H9 (cell line): ENCODE measurements at regions not wholly inside any gene's neighbourhood (a gene's known extent, or its start where the extent isn't known, plus 50 kb on each side); places are given as distances from the start of the nearest gene placed in this dataset.

Experiments used
- DNase-seq: peaks from one replicate; pipeline ENCODE4 v3.0.0-alpha.2; 2017
- H2AFZ ChIP-seq: one replicate; pipeline ENCODE4 v1.6.1; 2013; ENCODE audit warnings: mild to moderate bottlenecking, low read length, control low read depth, moderate library complexity
- H2AK5ac ChIP-seq: 2 replicates; pipeline ENCODE4 v1.6.1; 2013; ENCODE audit warnings: low read length, control low read depth, mixed read lengths; ENCODE audit not compliant: insufficient read length
- H2BK120ac ChIP-seq: one replicate; pipeline ENCODE4 v1.6.1; 2013; ENCODE audit warnings: low read depth, mild to moderate bottlenecking, low read length, control low read depth, inconsistent platforms; ENCODE audit not compliant: poor library complexity, severe bottlenecking
- H2BK12ac ChIP-seq: 2 replicates; pipeline ENCODE4 v1.6.1; 2013; ENCODE audit warnings: low read length, control low read depth, mixed read lengths, low read depth; ENCODE audit not compliant: insufficient read length
- H2BK15ac ChIP-seq: 2 replicates; pipeline ENCODE4 v1.6.1; 2013; ENCODE audit warnings: low read depth, low read length, control low read depth
- H2BK20ac ChIP-seq: one replicate; pipeline ENCODE4 v1.6.1; 2013; ENCODE audit warnings: low read depth, mild to moderate bottlenecking, low read length, control low read depth, inconsistent platforms; ENCODE audit not compliant: poor library complexity, severe bottlenecking
- H2BK5ac ChIP-seq: 2 replicates; pipeline ENCODE4 v1.6.1; 2013; ENCODE audit warnings: low read length, control low read depth, mixed read lengths; ENCODE audit not compliant: insufficient read length
- H3K14ac ChIP-seq: 2 replicates; pipeline ENCODE4 v1.6.1; 2013; ENCODE audit warnings: low read length, control low read depth; ENCODE audit not compliant: insufficient read depth
- H3K18ac ChIP-seq: 2 replicates; pipeline ENCODE4 v1.6.1; 2013; ENCODE audit warnings: low read depth, mild to moderate bottlenecking, mixed read lengths, low read length, control low read depth; ENCODE audit not compliant: insufficient read length
- H3K23ac ChIP-seq: 2 replicates; pipeline ENCODE4 v1.6.1; 2013; ENCODE audit warnings: low read length, control low read depth, mixed read lengths, low read depth; ENCODE audit not compliant: insufficient read length
- H3K23me2 ChIP-seq: 2 replicates; pipeline ENCODE4 v1.6.1; 2013; ENCODE audit warnings: low read depth, mild to moderate bottlenecking, mixed read lengths, low read length, control low read depth; ENCODE audit not compliant: insufficient read length, poor library complexity, severe bottlenecking
- H3K27ac ChIP-seq: 2 replicates; pipeline ENCODE4 v1.5.1; 2013; ENCODE audit warnings: low read length, control low read depth, mixed read lengths, low read depth; ENCODE audit not compliant: insufficient read length
- H3K27me3 ChIP-seq: 2 replicates; pipeline ENCODE4 v1.6.1; 2013; ENCODE audit warnings: low read length, control low read depth, inconsistent platforms; ENCODE audit not compliant: insufficient read depth
- H3K4ac ChIP-seq: 2 replicates; pipeline ENCODE4 v1.6.1; 2013; ENCODE audit warnings: low read depth, mild to moderate bottlenecking, control low read depth, inconsistent platforms, low read length, moderate library complexity
- H3K4me1 ChIP-seq: 2 replicates; pipeline ENCODE4 v1.6.1; 2013; ENCODE audit warnings: low read length, control low read depth, inconsistent platforms; ENCODE audit not compliant: insufficient read depth
- H3K4me2 ChIP-seq: 2 replicates; pipeline ENCODE4 v1.6.1; 2013; ENCODE audit warnings: low read length, control low read depth, mixed read lengths; ENCODE audit not compliant: insufficient read length, insufficient read depth
- H3K56ac ChIP-seq: 2 replicates; pipeline ENCODE4 v1.6.1; 2013; ENCODE audit warnings: low read depth, mild to moderate bottlenecking, mixed read lengths, low read length, control low read depth; ENCODE audit not compliant: insufficient read length
- H3K79me1 ChIP-seq: 2 replicates; pipeline ENCODE4 v1.6.1; 2013; ENCODE audit warnings: low read depth, mild to moderate bottlenecking, moderate library complexity, low read length, control low read depth, inconsistent platforms; ENCODE audit not compliant: insufficient read depth, poor library complexity, severe bottlenecking
- H3K79me2 ChIP-seq: 2 replicates; pipeline ENCODE4 v1.6.1; 2013; ENCODE audit warnings: low read length, control low read depth, inconsistent platforms; ENCODE audit not compliant: insufficient read depth
- H3K9ac ChIP-seq: 2 replicates; pipeline ENCODE4 v1.6.1; 2013; ENCODE audit warnings: low read length, control low read depth, mixed read lengths; ENCODE audit not compliant: insufficient read length; ENCODE audit errors: extremely low read depth
- H3K9me3 ChIP-seq: one replicate; pipeline ENCODE4 v1.6.1; 2013; ENCODE audit warnings: low read depth, low read length, inconsistent platforms; ENCODE audit not compliant: control insufficient read depth
- H3T11ph ChIP-seq: one replicate; pipeline ENCODE4 v1.6.1; 2013; ENCODE audit warnings: mild to moderate bottlenecking, low read length, control low read depth, inconsistent platforms
- H4K20me1 ChIP-seq: one replicate; pipeline ENCODE4 v1.6.1; 2013; ENCODE audit not compliant: control insufficient read depth, insufficient read length, insufficient read depth
- H4K5ac ChIP-seq: 2 replicates; pipeline ENCODE4 v1.6.1; 2013; ENCODE audit warnings: low read depth, mild to moderate bottlenecking, mixed read lengths, low read length, control low read depth; ENCODE audit not compliant: insufficient read length
- H4K8ac ChIP-seq: replicated peaks from 2 replicates; pipeline ENCODE4 v1.6.1; 2013; ENCODE audit warnings: low read length, control low read depth, mixed read lengths, low read depth; ENCODE audit not compliant: insufficient read length
- H4K91ac ChIP-seq: 2 replicates; pipeline ENCODE4 v1.6.1; 2013; ENCODE audit warnings: low read depth, mild to moderate bottlenecking, moderate library complexity, mixed read lengths, low read length, control low read depth; ENCODE audit not compliant: insufficient read length
- H3K27ac Mint-ChIP-seq, 3 experiments: 2 replicates in 2 of 3; 3 replicates in 1 of 3; pipeline ENCODE4 v1.8.0; 2020 to 2021; ENCODE audit warnings: mixed read lengths in 3 of 3, mild to moderate bottlenecking in 1 of 3, moderate library complexity in 1 of 3
- H3K27me3 Mint-ChIP-seq: 2 replicates; pipeline ENCODE4 v1.8.0; 2021; ENCODE audit warnings: low read depth, mild to moderate bottlenecking, moderate library complexity, mixed read lengths
- H3K36me3 Mint-ChIP-seq, 3 experiments: 2 replicates in 2 of 3; 3 replicates in 1 of 3; pipeline ENCODE4 v1.8.0; 2020 to 2021; ENCODE audit warnings: low read depth in 3 of 3, mixed read lengths in 3 of 3; ENCODE audit not compliant: insufficient read depth in 1 of 3
- H3K4me1 Mint-ChIP-seq, 2 experiments: 2 replicates each; pipeline ENCODE4 v1.8.0; 2020; ENCODE audit warnings: mixed read lengths in 2 of 2
- H3K4me3 Mint-ChIP-seq, 2 experiments: 2 replicates in 1 of 2; 3 replicates in 1 of 2; pipeline ENCODE4 v1.8.0; 2020 to 2021; ENCODE audit warnings: mild to moderate bottlenecking in 2 of 2, mixed read lengths in 2 of 2, moderate library complexity in 1 of 2
- H3K9me3 Mint-ChIP-seq, 2 experiments: 2 replicates in 1 of 2; 3 replicates in 1 of 2; pipeline ENCODE4 v1.8.0; 2020; ENCODE audit warnings: mild to moderate bottlenecking in 2 of 2, mixed read lengths in 2 of 2, moderate library complexity in 1 of 2
- WGBS: extraction: QIAGEN DNeasy Blood & Tissue Kit; methylation state at CpG from one replicate; pipeline ENCODE4 v1.1.7; 2013; ENCODE audit warnings: missing lambda C conversion rate, low lambda C conversion rate, mixed read lengths; ENCODE audit not compliant: insufficient read length; ENCODE audit errors: extremely low coverage; 5-methylcytosine and 5-hydroxymethylcytosine counted together
- TF ChIP-seq, protein P1 (sequence below): fragments of 200-600 bp; sonication (generic); conservative IDR thresholded peaks from 3 replicates; pipeline ENCODE4 v1.8.0; 2021; ENCODE audit warnings: antibody characterized with exemption, mild to moderate bottlenecking

- Histone ChIP-seq H3K4me1 (no peaks in the 10 kb centered on the region), H3K18ac (no peak overlapping the region), H3K4me2 (no peak overlapping the region), H3K14ac (no peak overlapping the region), H3K27me3 (no peaks in the 10 kb centered on the region), H2BK5ac (no peak overlapping the region), H3K23ac (no peak overlapping the region), H3T11ph (no peak overlapping the region), H4K8ac (no peak overlapping the region), H3K4ac (no peak overlapping the region), H2BK12ac (no peak overlapping the region), H3K9ac (no peak overlapping the region), H2AFZ (no peak overlapping the region), H4K91ac (no peak overlapping the region), H3K23me2 (no peaks in the 10 kb centered on the region), H2BK120ac (no peak overlapping the region), H2AK5ac (no peak overlapping the region), H2BK20ac (no peak overlapping the region), H2BK15ac (no peak overlapping the region), H3K56ac (no peak overlapping the region), H3K79me1 (no peaks in the 10 kb centered on the region), H4K5ac (no peak overlapping the region), H4K20me1 (no peaks in the 10 kb centered on the region), H3K79me2 (no peaks in the 10 kb centered on the region), H3K9me3 (no peaks in the 10 kb centered on the region), H3K27ac (no peak overlapping the region)
- TF ChIP-seq, protein P1, sequence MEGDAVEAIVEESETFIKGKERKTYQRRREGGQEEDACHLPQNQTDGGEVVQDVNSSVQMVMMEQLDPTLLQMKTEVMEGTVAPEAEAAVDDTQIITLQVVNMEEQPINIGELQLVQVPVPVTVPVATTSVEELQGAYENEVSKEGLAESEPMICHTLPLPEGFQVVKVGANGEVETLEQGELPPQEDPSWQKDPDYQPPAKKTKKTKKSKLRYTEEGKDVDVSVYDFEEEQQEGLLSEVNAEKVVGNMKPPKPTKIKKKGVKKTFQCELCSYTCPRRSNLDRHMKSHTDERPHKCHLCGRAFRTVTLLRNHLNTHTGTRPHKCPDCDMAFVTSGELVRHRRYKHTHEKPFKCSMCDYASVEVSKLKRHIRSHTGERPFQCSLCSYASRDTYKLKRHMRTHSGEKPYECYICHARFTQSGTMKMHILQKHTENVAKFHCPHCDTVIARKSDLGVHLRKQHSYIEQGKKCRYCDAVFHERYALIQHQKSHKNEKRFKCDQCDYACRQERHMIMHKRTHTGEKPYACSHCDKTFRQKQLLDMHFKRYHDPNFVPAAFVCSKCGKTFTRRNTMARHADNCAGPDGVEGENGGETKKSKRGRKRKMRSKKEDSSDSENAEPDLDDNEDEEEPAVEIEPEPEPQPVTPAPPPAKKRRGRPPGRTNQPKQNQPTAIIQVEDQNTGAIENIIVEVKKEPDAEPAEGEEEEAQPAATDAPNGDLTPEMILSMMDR, result no peak
- H3K27me3 Mint-ChIP-seq, result no peaks in the 10 kb centered on the region
- no peaks in the 10 kb centered on the region for H3K9me3 Mint-ChIP-seq
- no peak for DNase-seq
- peaks cover 5% of the 10 kb centered on the region in 2 experiments; a peak in 3 of 4 replicates for H3K4me1 Mint-ChIP-seq
- no CpG with 5 or more reads among the region's 1 CpG for WGBS
- no peaks in the 10 kb centered on the region; a peak in 1 of 7 replicates for H3K36me3 Mint-ChIP-seq
- H3K27ac Mint-ChIP-seq, result no peak overlapping the region
- H3K4me3 Mint-ChIP-seq, result no peak overlapping the region
Observed at GRCh38 chr2:207437136-207437523, 92.6 kb upstream of the CREB1 start.
